RWPE2 (cell line): ENCODE measurements at regions not wholly inside any gene's neighbourhood (a gene's known extent, or its start where the extent isn't known, plus 50 kb on each side); places are given as distances from the start of the nearest gene placed in this dataset.
A peak's percentile ranks its signal among the peaks of the same experiment; 100 is the strongest.

ENCODE experiments used
- ATAC-seq: fragments of 200-7000 bp; cut with Tn5 transposase; 3 replicates; pipeline ENCODE4 v1.9.1; 2021; ENCODE audit warnings: low read depth
- DNase-seq: peaks from one replicate; pipeline ENCODE4 v3.0.0-alpha.2; 2020; ENCODE audit warnings: low spot score
- H3K27ac ChIP-seq: fragments of 450-650 bp; 2 replicates; pipeline ENCODE4 v1.5.1; 2017; ENCODE audit warnings: mild to moderate bottlenecking; ENCODE audit not compliant: poor library complexity, severe bottlenecking
- H3K27me3 ChIP-seq: fragments of 250-450 bp; sonication (Bioruptor Pico); 2 replicates; pipeline ENCODE4 v1.5.1; 2021; ENCODE audit warnings: mild to moderate bottlenecking, moderate library complexity; ENCODE audit not compliant: insufficient read depth, poor library complexity, severe bottlenecking
- H3K36me3 ChIP-seq: fragments of 250-450 bp; sonication (Bioruptor Pico); 2 replicates; pipeline ENCODE4 v1.5.1; 2020; ENCODE audit warnings: low read depth, mild to moderate bottlenecking, moderate library complexity
- H3K4me1 ChIP-seq: fragments of 250-450 bp; sonication (Bioruptor Pico); 2 replicates; pipeline ENCODE4 v1.5.1; 2021; ENCODE audit warnings: mild to moderate bottlenecking, moderate library complexity; ENCODE audit not compliant: insufficient read depth, poor library complexity, severe bottlenecking
- H3K4me3 ChIP-seq: fragments of 250-450 bp; sonication (Bioruptor Pico); 2 replicates; pipeline ENCODE4 v1.5.1; 2021; ENCODE audit warnings: mild to moderate bottlenecking, moderate library complexity; ENCODE audit not compliant: severe bottlenecking
- H3K9me3 ChIP-seq: fragments of 250-450 bp; sonication (Bioruptor Pico); 2 replicates; pipeline ENCODE4 v1.5.1; 2021; ENCODE audit warnings: mild to moderate bottlenecking, moderate library complexity; ENCODE audit not compliant: severe bottlenecking
- CTCF ChIP-seq: fragments of 450-650 bp; IDR thresholded peaks from one replicate; pipeline ENCODE4 v1.5.1; 2017; ENCODE audit warnings: mild to moderate bottlenecking, moderate library complexity; ENCODE audit not compliant: poor library complexity, severe bottlenecking

- H3K4me3 ChIP-seq = no peak overlapping the region
- H3K27ac ChIP-seq = no peak overlapping the region
- no peaks in the 10 kb centered on the region for H3K4me1 ChIP-seq
- no peaks in the 10 kb centered on the region for H3K27me3 ChIP-seq
- no peaks in the 10 kb centered on the region for H3K9me3 ChIP-seq
- H3K36me3 ChIP-seq = no peaks in the 10 kb centered on the region
- TF ChIP-seq CTCF = no peak
- DNase-seq (no peak), ATAC-seq (no peak)
Observed at GRCh38 chr9:120330031-120330430, 249.9 kb downstream of the CDK5RAP2 start.

- no peaks in the 10 kb centered on the region for H3K4me1 ChIP-seq
- H3K4me3 ChIP-seq = no peak overlapping the region
- DNase-seq = no peak
- no peaks in the 10 kb centered on the region for H3K9me3 ChIP-seq
- no peaks in the 10 kb centered on the region for H3K36me3 ChIP-seq
- no peaks in the 10 kb centered on the region for H3K27me3 ChIP-seq
- TF ChIP-seq CTCF = no peak
- no peak for ATAC-seq
- no peak overlapping the region for H3K27ac ChIP-seq
Observed at GRCh38 chr9:120327322-120327721, 252.6 kb downstream of the CDK5RAP2 start.

GRCh38 chr9:120326049-120326693 is 253.8 kb downstream of the CDK5RAP2 start:
- H3K36me3 ChIP-seq = no peaks in the 10 kb centered on the region
- no peaks in the 10 kb centered on the region for H3K9me3 ChIP-seq
- H3K27me3 ChIP-seq = no peaks in the 10 kb centered on the region
- H3K27ac ChIP-seq = no peak overlapping the region
- H3K4me3 ChIP-seq = no peak overlapping the region
- no peak for ATAC-seq
- no peak for TF ChIP-seq CTCF
- no peak for DNase-seq
- no peaks in the 10 kb centered on the region for H3K4me1 ChIP-seq

GRCh38 chr9:120324996-120325642 is 254.8 kb downstream of the CDK5RAP2 start:
- no peaks in the 10 kb centered on the region for H3K36me3 ChIP-seq
- ATAC-seq = 0 out of 3 replicates have a peak, but pooled peaks have one; percentile 12
- no peak overlapping the region for H3K4me3 ChIP-seq
- H3K9me3 ChIP-seq = no peaks in the 10 kb centered on the region
- no peaks in the 10 kb centered on the region for H3K27me3 ChIP-seq
- H3K27ac ChIP-seq = no peak overlapping the region
- no peak for DNase-seq
- TF ChIP-seq CTCF = no peak
- no peaks in the 10 kb centered on the region for H3K4me1 ChIP-seq

GRCh38 chr9:120324461-120324860 is 255.5 kb downstream of the CDK5RAP2 start:
- Histone ChIP-seq H3K4me1 (no peaks in the 10 kb centered on the region), H3K27ac (no peak overlapping the region), H3K4me3 (no peak overlapping the region), H3K27me3 (no peaks in the 10 kb centered on the region), H3K36me3 (no peaks in the 10 kb centered on the region), H3K9me3 (no peaks in the 10 kb centered on the region)
- no peak for DNase-seq
- no peak for ATAC-seq
- TF ChIP-seq CTCF = no peak
